MCF 10A (cell line): ENCODE measurements at regions not wholly inside any gene's neighbourhood (a gene's known extent, or its start where the extent isn't known, plus 50 kb on each side); places are given as distances from the start of the nearest gene placed in this dataset.

Experiments
- BruUV-seq: library from RNA; stranded (reverse); fragments of 400-500 nt; replicated peaks from 2 replicates; lab custom pipeline; 2021; lab: Mats Ljungman, UMichigan
- CTCF ChIA-PET: fragments of 300-600 bp; sonication (Branson Sonifier 250); formaldehyde crosslinking; extraction: SDS; loops from one replicate; lab custom pipeline; 2021; ENCODE audit warnings: antibody characterized with exemption, inconsistent platforms; lab: Yijun Ruan, JAX
- POLR2A ChIA-PET: fragments of 300-600, 350-650 bp; sonication (Branson Sonifier 250); formaldehyde crosslinking; extraction: SDS; loops from one replicate; lab custom pipeline; 2020; ENCODE audit warnings: antibody characterized with exemption, inconsistent platforms; lab: Yijun Ruan, JAX
- DNase-seq: peaks from one replicate; pipeline ENCODE4 v3.0.0-alpha.2; 2018; ENCODE audit not compliant: unreplicated experiment
- H3K27ac Mint-ChIP-seq: one replicate; pipeline ENCODE4 v1.8.0; 2022; ENCODE audit warnings: mild to moderate bottlenecking, low read depth, mixed read lengths; ENCODE audit not compliant: unreplicated experiment
- H3K27me3 Mint-ChIP-seq: one replicate; pipeline ENCODE4 v1.8.0; 2022; ENCODE audit warnings: mixed read lengths; ENCODE audit not compliant: insufficient read depth, unreplicated experiment
- H3K36me3 Mint-ChIP-seq: one replicate; pipeline ENCODE4 v1.8.0; 2022; ENCODE audit warnings: mild to moderate bottlenecking, moderate library complexity, mixed read lengths; ENCODE audit not compliant: insufficient read depth, unreplicated experiment
- H3K4me1 Mint-ChIP-seq: one replicate; pipeline ENCODE4 v1.8.0; 2022; ENCODE audit warnings: mixed read lengths; ENCODE audit not compliant: insufficient read depth, unreplicated experiment
- H3K4me3 Mint-ChIP-seq: one replicate; pipeline ENCODE4 v1.8.0; 2022; ENCODE audit warnings: mild to moderate bottlenecking, moderate library complexity, mixed read lengths; ENCODE audit not compliant: unreplicated experiment
- H3K9me3 Mint-ChIP-seq: one replicate; pipeline ENCODE4 v1.8.0; 2022; ENCODE audit warnings: mixed read lengths; ENCODE audit not compliant: unreplicated experiment
- intact Hi-C: fragments of 100-400 bp; cut with micrococcal nuclease; formaldehyde crosslinking; loops from 2 replicates; pipeline ENCODE4 v1.14.1; 2022
- TF ChIP-seq, protein P1 (sequence below): fragments of 200-600 bp; IDR thresholded peaks from one replicate; pipeline ENCODE4 v1.8.0; 2022; ENCODE audit warnings: antibody characterized with exemption, mild to moderate bottlenecking; ENCODE audit not compliant: unreplicated experiment

GRCh38 chr15:25137013-25137412, 182.2 kb downstream of the SNRPN start:
- intact Hi-C loops = no loop called here
- DNase-seq = no peak
- Mint-ChIP-seq H3K9me3 (peaks cover 8% of the 10 kb centered on the region), H3K27ac (no peak overlapping the region), H3K36me3 (peaks cover 6% of the 10 kb centered on the region), H3K4me3 (no peak overlapping the region), H3K27me3 (no peaks in the 10 kb centered on the region), H3K4me1 (no peaks in the 10 kb centered on the region)
- BruUV-seq = no TSS peak
- POLR2A ChIA-PET = no interaction called here
- TF ChIP-seq, protein P1, sequence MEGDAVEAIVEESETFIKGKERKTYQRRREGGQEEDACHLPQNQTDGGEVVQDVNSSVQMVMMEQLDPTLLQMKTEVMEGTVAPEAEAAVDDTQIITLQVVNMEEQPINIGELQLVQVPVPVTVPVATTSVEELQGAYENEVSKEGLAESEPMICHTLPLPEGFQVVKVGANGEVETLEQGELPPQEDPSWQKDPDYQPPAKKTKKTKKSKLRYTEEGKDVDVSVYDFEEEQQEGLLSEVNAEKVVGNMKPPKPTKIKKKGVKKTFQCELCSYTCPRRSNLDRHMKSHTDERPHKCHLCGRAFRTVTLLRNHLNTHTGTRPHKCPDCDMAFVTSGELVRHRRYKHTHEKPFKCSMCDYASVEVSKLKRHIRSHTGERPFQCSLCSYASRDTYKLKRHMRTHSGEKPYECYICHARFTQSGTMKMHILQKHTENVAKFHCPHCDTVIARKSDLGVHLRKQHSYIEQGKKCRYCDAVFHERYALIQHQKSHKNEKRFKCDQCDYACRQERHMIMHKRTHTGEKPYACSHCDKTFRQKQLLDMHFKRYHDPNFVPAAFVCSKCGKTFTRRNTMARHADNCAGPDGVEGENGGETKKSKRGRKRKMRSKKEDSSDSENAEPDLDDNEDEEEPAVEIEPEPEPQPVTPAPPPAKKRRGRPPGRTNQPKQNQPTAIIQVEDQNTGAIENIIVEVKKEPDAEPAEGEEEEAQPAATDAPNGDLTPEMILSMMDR = no peak
- CTCF ChIA-PET = interaction anchor here (0.6 kb wide), 1 partner anchor 1644 kb away, joined by 3 read pairs; no protein-coding TSS in a partner anchor

GRCh38 chr15:25169318-25169717, 214.5 kb downstream of the SNRPN start:
- DNase-seq = no peak
- Mint-ChIP-seq H3K27ac (no peak overlapping the region), H3K4me1 (no peaks in the 10 kb centered on the region), H3K4me3 (no peak overlapping the region), H3K9me3 (peaks cover 2% of the 10 kb centered on the region), H3K36me3 (no peaks in the 10 kb centered on the region), H3K27me3 (no peaks in the 10 kb centered on the region)
- no TSS peak for BruUV-seq
- POLR2A ChIA-PET = no interaction called here
- CTCF ChIA-PET = interaction anchor here (0.5 kb wide), 1 partner anchor 266 kb away, joined by 3 read pairs; no protein-coding TSS in a partner anchor
- TF ChIP-seq, protein P1 = no peak
- intact Hi-C loops = no loop called here

DNA sequence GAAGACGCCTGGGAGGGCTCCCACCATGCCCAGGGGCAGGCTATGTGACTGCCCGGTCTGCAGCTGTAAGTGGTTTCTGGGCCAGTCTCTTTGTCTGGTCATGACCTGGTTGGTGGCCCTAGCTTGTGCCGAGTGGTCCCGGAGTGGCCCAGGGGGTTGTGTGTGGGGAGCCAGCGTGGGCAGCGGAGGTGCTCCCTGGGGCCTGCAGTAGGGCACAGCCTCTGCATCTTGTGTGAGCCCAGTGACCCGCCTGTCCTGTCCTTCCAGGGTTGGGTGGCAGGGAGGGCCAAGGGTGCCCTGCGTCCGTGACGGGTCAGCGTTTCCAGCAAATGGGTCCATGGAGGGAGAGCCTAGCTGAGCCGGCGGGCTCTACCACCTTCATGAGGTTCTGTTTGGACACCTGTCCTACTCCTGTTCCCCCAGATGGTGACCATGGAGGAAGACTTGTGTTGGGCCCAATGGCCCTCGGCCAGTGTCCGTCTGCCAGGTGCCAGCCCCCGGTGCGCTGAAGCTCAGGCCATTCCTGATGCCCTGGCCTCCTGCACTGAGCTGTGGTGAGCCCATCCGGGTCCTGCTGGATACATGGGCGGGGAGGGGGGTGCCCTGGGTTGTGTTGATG, 215.4 kb downstream of the SNRPN start:
- intact Hi-C loops = no loop called here
- no TSS peak for BruUV-seq
- H3K4me1 Mint-ChIP-seq = no peaks in the 10 kb centered on the region

GRCh38 chr15:25170781-25171110, 216.0 kb downstream of the SNRPN start:
- H3K4me1 Mint-ChIP-seq = no peaks in the 10 kb centered on the region
- no peaks in the 10 kb centered on the region for H3K27me3 Mint-ChIP-seq
- no peak overlapping the region for H3K27ac Mint-ChIP-seq

More for the DNA sequence above, 215.4 kb downstream of the SNRPN start:
- no peak for DNase-seq
- ChIA-PET POLR2A (no interaction called here), CTCF (interaction anchor here (0.5 kb wide), 1 partner anchor 36 kb away, joined by 3 read pairs; no protein-coding TSS in a partner anchor)
- Mint-ChIP-seq H3K36me3 (no peaks in the 10 kb centered on the region), H3K27ac (no peak overlapping the region), H3K9me3 (peaks cover 11% of the 10 kb centered on the region), H3K4me3 (no peak overlapping the region), H3K27me3 (no peaks in the 10 kb centered on the region)
- TF ChIP-seq, protein P1 = no peak

More at GRCh38 chr15:25170781-25171110, 216.0 kb downstream of the SNRPN start:
- TF ChIP-seq, protein P1 = no peak
- peaks cover 11% of the 10 kb centered on the region for H3K9me3 Mint-ChIP-seq
- BruUV-seq = no TSS peak
- no peak overlapping the region for H3K4me3 Mint-ChIP-seq
- CTCF ChIA-PET = interaction anchor here (0.5 kb wide), 1 partner anchor 43 kb away, joined by 3 read pairs; no protein-coding TSS in a partner anchor
- intact Hi-C loops = no loop called here
- DNase-seq = no peak
- no peaks in the 10 kb centered on the region for H3K36me3 Mint-ChIP-seq
- POLR2A ChIA-PET = no interaction called here
